ENCODE measurements at regions not wholly inside any gene's neighbourhood (a gene's known extent, or its start where the extent isn't known, plus 50 kb on each side); places are given as distances from the start of the nearest gene placed in this dataset.
A peak's percentile ranks its signal among the peaks of the same experiment; 100 is the strongest.
"Not testable (repeated sequence)": the region's sequence is repeated elsewhere in the genome, so short reads cannot be mapped to it uniquely, and the experiment has no call there.

- not testable (repeated sequence) for H3K4me3 ChIP-seq (ENCODE audit: low read depth, low read length)
- DNase-seq (ENCODE audit: low read depth): peak; percentile 14
- TF ChIP-seq CTCF (IDR thresholded peaks at IDR 0.05; ENCODE audit: insufficient read depth, low read depth, low read length, missing control alignments): peak; percentile 15
These were observed 460.3 kb downstream of the ZNF33B start for GRCh38 chr10:42177793-42178689.

- no peak for TF ChIP-seq CTCF (IDR thresholded peaks at IDR 0.05; ENCODE audit: insufficient read depth, low read depth, low read length, missing control alignments)
- no peak overlapping the region for H3K4me3 ChIP-seq (ENCODE audit: low read depth, low read length)
- no peak for DNase-seq (ENCODE audit: low read depth)
These were observed 461.1 kb downstream of the ZNF33B start for GRCh38 chr10:42177077-42177792.

- no peak overlapping the region for H3K4me3 ChIP-seq (ENCODE audit: low read depth, low read length)
- no peak for DNase-seq (ENCODE audit: low read depth)
- no peak for TF ChIP-seq CTCF (IDR thresholded peaks at IDR 0.05; ENCODE audit: insufficient read depth, low read depth, low read length, missing control alignments)
These were observed 487.8 kb downstream of the ZNF33B start for GRCh38 chr10:42150428-42151061.

- DNase-seq (ENCODE audit: low read depth): no peak
- H3K4me3 ChIP-seq (ENCODE audit: low read depth, low read length): no peak overlapping the region
- TF ChIP-seq CTCF (IDR thresholded peaks at IDR 0.05; ENCODE audit: insufficient read depth, low read depth, low read length, missing control alignments): no peak
These were observed 488.5 kb downstream of the ZNF33B start for GRCh38 chr10:42149722-42150427.

- H3K4me3 ChIP-seq (ENCODE audit: low read depth, low read length): no peak overlapping the region
- TF ChIP-seq CTCF (IDR thresholded peaks at IDR 0.05; ENCODE audit: insufficient read depth, low read depth, low read length, missing control alignments): no peak
- DNase-seq (ENCODE audit: low read depth): no peak
These were observed 489.2 kb downstream of the ZNF33B start for GRCh38 chr10:42149027-42149700.

- not testable (repeated sequence) for H3K4me3 ChIP-seq (ENCODE audit: low read depth, low read length); DNase-seq (ENCODE audit: low read depth)
These were observed 492.2 kb downstream of the ZNF33B start for GRCh38 chr10:42146165-42146564.

GRCh38 chr10:42138023-42138422, 500.3 kb downstream of the ZNF33B start:
- DNase-seq (ENCODE audit: low read depth); H3K4me3 ChIP-seq (ENCODE audit: low read depth, low read length): not testable (repeated sequence)
